Upper lobe of left lung (tissue), 6 donors: ENCODE measurements at regions not wholly inside any gene's neighbourhood (a gene's known extent, or its start where the extent isn't known, plus 50 kb on each side); places are given as distances from the start of the nearest gene placed in this dataset.

Experiments used
- ATAC-seq, 2 donors: fragments of 200-7000 bp; cut with Tn5 transposase; one replicate each; pipeline ENCODE4 v1.9.1; 2022; ENCODE audit warnings: mild to moderate bottlenecking in 2 of 2, moderate library complexity in 2 of 2; ENCODE audit not compliant: low FRiP score in 2 of 2
- DNase-seq, 2 donors: peaks; one replicate each; pipeline ENCODE4 v3.0.0-alpha.2; 2019 to 2020
- H3K27ac ChIP-seq, 4 donors: fragments of 200-600 bp; sonication (generic); one replicate each; pipeline ENCODE4 v1.5.1; 2016 to 2019
- H3K27me3 ChIP-seq, 4 donors: fragments of 200-600 bp; sonication (generic); one replicate each; pipeline ENCODE4 v1.5.1; 2017 to 2019
- H3K36me3 ChIP-seq, 4 donors: fragments of 200-600 bp; sonication (generic); one replicate each; pipeline ENCODE4 v1.5.1; 2016 to 2019
- H3K4me1 ChIP-seq, 4 donors: fragments of 200-600 bp; sonication (generic); one replicate each; pipeline ENCODE4 v1.5.1; 2018 to 2019
- H3K4me3 ChIP-seq, 4 donors: fragments of 200-600 bp; sonication (generic); one replicate each; pipeline ENCODE4 v1.5.1; 2017 to 2019; ENCODE audit warnings: mild to moderate bottlenecking in 2 of 4, moderate library complexity in 1 of 4
- H3K9me3 ChIP-seq, 4 donors: fragments of 200-600 bp; sonication (generic); one replicate each; pipeline ENCODE4 v1.5.1; 2018 to 2019
- CTCF ChIP-seq, 6 experiments: fragments of 450-650 bp in 4 of 6; fragments of 200-600 bp in 2 of 6; sonication (generic) in 2 of 6; IDR thresholded peaks; one replicate each; pipeline ENCODE4 v1.5.1; 2016 to 2019; ENCODE audit warnings: antibody characterized with exemption in 6 of 6
- EP300 ChIP-seq, 4 donors: sonication (generic); formaldehyde crosslinking; IDR thresholded peaks; one replicate each; pipeline ENCODE4 v1.5.1; 2017; ENCODE audit warnings: antibody characterized with exemption in 4 of 4, control low read depth in 2 of 4
- POLR2A ChIP-seq, 4 donors: fragments of 450-650 bp; IDR thresholded peaks; one replicate each; pipeline ENCODE4 v1.5.1; 2016 to 2017; ENCODE audit warnings: antibody characterized with exemption in 4 of 4, mild to moderate bottlenecking in 2 of 4
- POLR2AphosphoS5 ChIP-seq, 2 donors: sonication (generic); formaldehyde crosslinking; IDR thresholded peaks; one replicate each; pipeline ENCODE4 v1.5.1; 2017; ENCODE audit warnings: antibody characterized with exemption in 2 of 2
- WGBS, 2 donors: methylation state at CpG; one replicate each; pipeline ENCODE4 v1.1.5; 2017 to 2018; 5-methylcytosine and 5-hydroxymethylcytosine counted together
- donor health status: DM: no; HTN: no; CAD: no; lungs with moderate emphysema.
- donor health status: DM: no; HTN: yes; CAD: no; lungs with severe emphysema.

GRCh38 chr16:17769065-17769464, 298.3 kb upstream of the XYLT1 start:
- DNase-seq (no peak), ATAC-seq (no peak)
- no peak overlapping the region for H3K4me3 ChIP-seq
- TF ChIP-seq EP300 (IDR thresholded peaks at IDR 0.05) (no peak), POLR2AphosphoS5 (IDR thresholded peaks at IDR 0.05) (no peak), POLR2A (IDR thresholded peaks at IDR 0.05) (no peak), CTCF (IDR thresholded peaks at IDR 0.05) (no peak)
- H3K27me3 ChIP-seq = no peaks in the 10 kb centered on the region
- no peaks in the 10 kb centered on the region for H3K9me3 ChIP-seq
- 67 to 74% methylated on average over 1 of the region's 1 CpG for WGBS, 2 donors
- H3K27ac ChIP-seq = no peak overlapping the region
- H3K4me1 ChIP-seq = no peaks in the 10 kb centered on the region
- H3K36me3 ChIP-seq = no peaks in the 10 kb centered on the region

GRCh38 chr16:17768257-17768656, 297.5 kb upstream of the XYLT1 start:
- DNase-seq (no peak), ATAC-seq (peak in 1 of 2 donors; percentile 76)
- Histone ChIP-seq H3K27me3 (no peaks in the 10 kb centered on the region), H3K9me3 (no peaks in the 10 kb centered on the region), H3K4me1 (no peaks in the 10 kb centered on the region), H3K36me3 (no peaks in the 10 kb centered on the region), H3K4me3 (no peak overlapping the region), H3K27ac (no peak overlapping the region)
- TF ChIP-seq POLR2AphosphoS5 (IDR thresholded peaks at IDR 0.05) = no peak
- WGBS, 2 donors = 19 to 26% methylated on average over 1 of the region's 1 CpG

- H3K4me3 ChIP-seq = no peak overlapping the region
- no peaks in the 10 kb centered on the region for H3K9me3 ChIP-seq
- no peak overlapping the region for H3K27ac ChIP-seq
- TF ChIP-seq POLR2A (IDR thresholded peaks at IDR 0.05) (no peak), CTCF (IDR thresholded peaks at IDR 0.05) (no peak), EP300 (IDR thresholded peaks at IDR 0.05) (no peak), POLR2AphosphoS5 (IDR thresholded peaks at IDR 0.05) (no peak)
- H3K27me3 ChIP-seq = no peaks in the 10 kb centered on the region
- H3K4me1 ChIP-seq = no peaks in the 10 kb centered on the region
- WGBS, 2 donors = 60 to 67% methylated on average over 2 of the region's 2 CpGs
- ATAC-seq (no peak), DNase-seq (no peak)
- H3K36me3 ChIP-seq = no peaks in the 10 kb centered on the region
Measured at GRCh38 chr16:17766012-17766411, 295.3 kb upstream of the XYLT1 start.

- Histone ChIP-seq H3K36me3 (no peaks in the 10 kb centered on the region), H3K27ac (no peak overlapping the region), H3K4me1 (no peaks in the 10 kb centered on the region), H3K27me3 (no peaks in the 10 kb centered on the region), H3K9me3 (no peaks in the 10 kb centered on the region), H3K4me3 (no peak overlapping the region)
- no peak for TF ChIP-seq POLR2A (IDR thresholded peaks at IDR 0.05)
- no peak for TF ChIP-seq POLR2AphosphoS5 (IDR thresholded peaks at IDR 0.05)
- no peak for TF ChIP-seq EP300 (IDR thresholded peaks at IDR 0.05)
- TF ChIP-seq CTCF (IDR thresholded peaks at IDR 0.05) = no peak
- DNase-seq (no peak), ATAC-seq (no peak)
- WGBS, 2 donors = 69 to 72% methylated on average over 9 of the region's 9 CpGs
Measured at GRCh38 chr16:17759451-17760390, 289.0 kb upstream of the XYLT1 start.

GRCh38 chr16:17757808-17758207, 287.0 kb upstream of the XYLT1 start:
- ATAC-seq = no peak
- H3K4me1 ChIP-seq = no peaks in the 10 kb centered on the region
- H3K27me3 ChIP-seq = no peaks in the 10 kb centered on the region
- no peak overlapping the region for H3K4me3 ChIP-seq
- no peak for DNase-seq
- H3K36me3 ChIP-seq = no peaks in the 10 kb centered on the region
- 32 to 58% methylated on average over 4 of the region's 4 CpGs for WGBS, 2 donors
- no peaks in the 10 kb centered on the region for H3K9me3 ChIP-seq
- no peak for TF ChIP-seq POLR2A (IDR thresholded peaks at IDR 0.05)
- TF ChIP-seq CTCF (IDR thresholded peaks at IDR 0.05) = no peak
- no peak overlapping the region for H3K27ac ChIP-seq
